ENCODE measurements at regions not wholly inside any gene's neighbourhood (a gene's known extent, or its start where the extent isn't known, plus 50 kb on each side); places are given as distances from the start of the nearest gene placed in this dataset.

- no peak for TF ChIP-seq CTCF (IDR thresholded peaks at IDR 0.05; ENCODE audit: insufficient read depth, low read depth, low read length)
- TF ChIP-seq EZH2 (IDR thresholded peaks at IDR 0.05; ENCODE audit: insufficient read depth, low read length) = no peak
Measured at GRCh38 chr14:87312169-87312893, 680.7 kb downstream of the GALC start.
